ENCODE measurements at regions not wholly inside any gene's neighbourhood (a gene's known extent, or its start where the extent isn't known, plus 50 kb on each side); places are given as distances from the start of the nearest gene placed in this dataset.
A peak's percentile ranks its signal among the peaks of the same experiment; 100 is the strongest.

- Histone ChIP-seq H3K36me3 (no peaks in the 10 kb centered on the region), H3K27ac (peak overlapping the region; percentile 0 to 97 (median 72)), H3K4me3 (no peak overlapping the region), H3K9me3 (no peaks in the 10 kb centered on the region), H3K27me3 (no peaks in the 10 kb centered on the region), H3K4me1 (peaks cover 26 to 76% (median 67%) of the 10 kb centered on the region in 9 donors)
- ATAC-seq (no peak), DNase-seq (no peak)
- intact Hi-C loops (cut with DNase I) = no loop called here
- 88 to 92% methylated on average over 6 of the region's 6 CpGs for WGBS, 2 donors
- no peak for TF ChIP-seq CTCF (IDR thresholded peaks at IDR 0.05)
Measured at GRCh38 chr12:123058481-123058880, 78.0 kb downstream of the ARL6IP4 start.

- intact Hi-C loops (cut with DNase I) = no loop called here
- DNase-seq = no peak
- H3K27ac ChIP-seq = peak overlapping the region in 4 of 10 donors; percentile 67 to 97 (median 71)
Measured at GRCh38 chr12:123057513-123058265, 77.2 kb downstream of the ARL6IP4 start.

GRCh38 chr12:123056709-123057108, 76.2 kb downstream of the ARL6IP4 start:
- 95 to 96% methylated on average over 7 of the region's 7 CpGs for WGBS, 2 donors
- intact Hi-C loops (cut with DNase I) = no loop called here
- Histone ChIP-seq H3K9me3 (no peaks in the 10 kb centered on the region), H3K4me3 (no peak overlapping the region), H3K36me3 (no peaks in the 10 kb centered on the region), H3K4me1 (peaks cover 15 to 68% (median 53%) of the 10 kb centered on the region in 9 donors), H3K27me3 (no peaks in the 10 kb centered on the region), H3K27ac (peak overlapping the region in 6 of 10 donors; percentile 12 to 69 (median 40))
- no peak for TF ChIP-seq CTCF (IDR thresholded peaks at IDR 0.05)
- no peak for ATAC-seq
- no peak for DNase-seq

More at GRCh38 chr12:123057513-123058265, 77.2 kb downstream of the ARL6IP4 start:
- Histone ChIP-seq H3K4me1 (peaks cover 19 to 69% (median 60%) of the 10 kb centered on the region in 9 donors), H3K4me3 (no peak overlapping the region), H3K9me3 (no peaks in the 10 kb centered on the region), H3K36me3 (no peaks in the 10 kb centered on the region), H3K27me3 (no peaks in the 10 kb centered on the region)
- TF ChIP-seq CTCF (IDR thresholded peaks at IDR 0.05) = no peak
- no peak for ATAC-seq
- 95 to 98% methylated on average over 15 of the region's 15 CpGs for WGBS, 2 donors

- DNase-seq (no peak), ATAC-seq (peak in 4 of 8 donors; percentile 2 to 49 (median 8))
- Histone ChIP-seq H3K27me3 (no peaks in the 10 kb centered on the region), H3K36me3 (no peaks in the 10 kb centered on the region), H3K4me1 (peaks cover 14 to 68% (median 53%) of the 10 kb centered on the region in 9 donors), H3K4me3 (no peak overlapping the region), H3K27ac (peak overlapping the region; percentile 12 to 69 (median 40)), H3K9me3 (no peaks in the 10 kb centered on the region)
- no peak for TF ChIP-seq CTCF (IDR thresholded peaks at IDR 0.05)
- WGBS, 2 donors = 75 to 76% methylated on average over 8 of the region's 8 CpGs
- intact Hi-C loops (cut with DNase I) = no loop called here
Measured at GRCh38 chr12:123056053-123056452, 75.6 kb downstream of the ARL6IP4 start.

All from heart right ventricle (tissue), 16 donors.